Mesenchymal stem cell (in vitro differentiated cells and primary cell): ENCODE measurements at regions not wholly inside any gene's neighbourhood (a gene's known extent, or its start where the extent isn't known, plus 50 kb on each side); places are given as distances from the start of the nearest gene placed in this dataset.

Source experiments
- DNase-seq: peaks from one replicate; pipeline ENCODE4 v3.0.0-alpha.2; 2013
- H2AFZ ChIP-seq: one replicate; pipeline ENCODE4 v1.6.1; 2013; ENCODE audit warnings: low read depth, mild to moderate bottlenecking, control low read depth, inconsistent platforms, low read length, moderate library complexity
- H2AK5ac ChIP-seq: 2 replicates; pipeline ENCODE4 v1.6.1; 2013; ENCODE audit warnings: low read length, moderate library complexity, mild to moderate bottlenecking, inconsistent platforms; ENCODE audit not compliant: severe bottlenecking
- H2BK120ac ChIP-seq: one replicate; pipeline ENCODE4 v1.6.1; 2013; ENCODE audit warnings: low read depth, mild to moderate bottlenecking, inconsistent platforms, low read length, moderate library complexity
- H2BK12ac ChIP-seq, 2 experiments: one replicate each; pipeline ENCODE4 v1.6.1; 2013; ENCODE audit warnings: inconsistent platforms in 2 of 2, low read length in 2 of 2, mild to moderate bottlenecking in 2 of 2, moderate library complexity in 2 of 2, control low read depth in 1 of 2
- H2BK15ac ChIP-seq: one replicate; pipeline ENCODE4 v1.6.1; 2013; ENCODE audit warnings: mild to moderate bottlenecking, low read depth, inconsistent platforms; ENCODE audit not compliant: poor library complexity, severe bottlenecking
- H2BK5ac ChIP-seq: 2 replicates; pipeline ENCODE4 v1.6.1; 2013; ENCODE audit warnings: low read depth, mild to moderate bottlenecking, low read length, control low read depth, inconsistent platforms; ENCODE audit not compliant: poor library complexity, severe bottlenecking
- H3K14ac ChIP-seq, 2 experiments: one replicate each; pipeline ENCODE4 v1.6.1; 2013; ENCODE audit warnings: inconsistent platforms in 2 of 2, low read length in 2 of 2, control low read depth in 1 of 2, mild to moderate bottlenecking in 1 of 2, moderate library complexity in 1 of 2
- H3K18ac ChIP-seq, 2 experiments: one replicate each; pipeline ENCODE4 v1.6.1; 2013; ENCODE audit warnings: inconsistent platforms in 2 of 2, low read length in 2 of 2, control low read depth in 1 of 2, low read depth in 1 of 2, mild to moderate bottlenecking in 1 of 2
- H3K23ac ChIP-seq, 2 experiments: one replicate each; pipeline ENCODE4 v1.6.1; 2013; ENCODE audit warnings: inconsistent platforms in 2 of 2, low read length in 2 of 2, mild to moderate bottlenecking in 2 of 2, moderate library complexity in 2 of 2, control low read depth in 1 of 2
- H3K27ac ChIP-seq: 2 replicates; pipeline ENCODE4 v1.5.1; 2013; ENCODE audit warnings: mild to moderate bottlenecking, moderate library complexity, low read length, control low read depth, inconsistent platforms; ENCODE audit not compliant: poor library complexity, severe bottlenecking
- H3K27me3 ChIP-seq, 2 experiments: 2 replicates each; pipeline versions ENCODE4 v1.6.1 to v1.7.0; 2013; ENCODE audit warnings: low read length in 2 of 2, mild to moderate bottlenecking in 2 of 2, moderate library complexity in 2 of 2, control low read depth in 1 of 2, inconsistent platforms in 1 of 2; ENCODE audit not compliant: control insufficient read depth in 1 of 2, insufficient read depth in 1 of 2
- H3K36me3 ChIP-seq, 2 experiments: 2 replicates each; pipeline versions ENCODE4 v1.6.1 to v1.7.0; 2013; ENCODE audit warnings: low read length in 2 of 2, control low read depth in 1 of 2, inconsistent platforms in 1 of 2, low read depth in 1 of 2, mild to moderate bottlenecking in 1 of 2; ENCODE audit not compliant: insufficient read depth in 2 of 2, control insufficient read depth in 1 of 2
- H3K4ac ChIP-seq, 2 experiments: one replicate each; pipeline ENCODE4 v1.6.1; 2013; ENCODE audit warnings: inconsistent platforms in 2 of 2, low read length in 2 of 2, mild to moderate bottlenecking in 2 of 2, moderate library complexity in 2 of 2, control low read depth in 1 of 2, low read depth in 1 of 2
- H3K4me1 ChIP-seq: 2 replicates; pipeline ENCODE4 v1.6.1; 2013; ENCODE audit warnings: low read depth, low read length, control low read depth; ENCODE audit not compliant: control insufficient read depth, insufficient read depth
- H3K4me2 ChIP-seq: 2 replicates; pipeline ENCODE4 v1.6.1; 2013; ENCODE audit warnings: low read length, mild to moderate bottlenecking, inconsistent platforms; ENCODE audit not compliant: poor library complexity, severe bottlenecking
- H3K4me3 ChIP-seq, 2 experiments: 2 replicates each; pipeline versions ENCODE4 v1.5.1 to v1.7.0; 2013; ENCODE audit warnings: low read length in 2 of 2, mild to moderate bottlenecking in 2 of 2, control low read depth in 1 of 2, low read depth in 1 of 2; ENCODE audit not compliant: insufficient read depth in 1 of 2
- H3K79me1 ChIP-seq: replicated peaks from 2 replicates; pipeline ENCODE4 v1.6.1; 2013; ENCODE audit warnings: mild to moderate bottlenecking, control low read depth, low read length, inconsistent platforms; ENCODE audit not compliant: poor library complexity, severe bottlenecking
- H3K9ac ChIP-seq: 2 replicates; pipeline ENCODE4 v1.7.0; 2013; ENCODE audit warnings: mild to moderate bottlenecking, low read length, moderate library complexity
- H3K9me3 ChIP-seq: 2 replicates; pipeline ENCODE4 v1.7.0; 2013; ENCODE audit warnings: mild to moderate bottlenecking, low read length; ENCODE audit not compliant: control insufficient read depth
- H4K8ac ChIP-seq: one replicate; pipeline ENCODE4 v1.6.1; 2013; ENCODE audit warnings: inconsistent platforms, mild to moderate bottlenecking, low read length, moderate library complexity
- H4K91ac ChIP-seq: one replicate; pipeline ENCODE4 v1.6.1; 2013; ENCODE audit warnings: mild to moderate bottlenecking, low read length, inconsistent platforms
- whole genome bisulfite sequencing: methylation state at CpG from one replicate; pipeline ENCODE4 v1.1.7; 2013; ENCODE audit warnings: mixed read lengths; 5-methylcytosine and 5-hydroxymethylcytosine counted together

GRCh38 chr14:104514156-104514848, 65.3 kb upstream of the C14orf180 start:
- Histone ChIP-seq H3K27me3 (no peaks in the 10 kb centered on the region), H2BK12ac (no peak overlapping the region), H2AFZ (peak overlapping the region; percentile 23), H3K14ac (no peak overlapping the region), H4K91ac (no peak overlapping the region), H3K4me3 (no peak overlapping the region), H3K36me3 (no peaks in the 10 kb centered on the region), H3K4ac (no peak overlapping the region), H3K9ac (no peak overlapping the region), H3K4me1 (no peaks in the 10 kb centered on the region), H3K23ac (no peak overlapping the region), H3K18ac (no peak overlapping the region), H3K27ac (no peak overlapping the region), H4K8ac (no peak overlapping the region), H2BK15ac (no peak overlapping the region), H2BK5ac (no peak overlapping the region), H3K9me3 (peaks cover 2% of the 10 kb centered on the region), H3K4me2 (no peak overlapping the region), H2AK5ac (no peak overlapping the region), H2BK120ac (no peak overlapping the region), H3K79me1 (no peaks in the 10 kb centered on the region)
- WGBS: 84% methylated on average over 16 of the region's 16 CpGs
- DNase-seq: no peak

DNA sequence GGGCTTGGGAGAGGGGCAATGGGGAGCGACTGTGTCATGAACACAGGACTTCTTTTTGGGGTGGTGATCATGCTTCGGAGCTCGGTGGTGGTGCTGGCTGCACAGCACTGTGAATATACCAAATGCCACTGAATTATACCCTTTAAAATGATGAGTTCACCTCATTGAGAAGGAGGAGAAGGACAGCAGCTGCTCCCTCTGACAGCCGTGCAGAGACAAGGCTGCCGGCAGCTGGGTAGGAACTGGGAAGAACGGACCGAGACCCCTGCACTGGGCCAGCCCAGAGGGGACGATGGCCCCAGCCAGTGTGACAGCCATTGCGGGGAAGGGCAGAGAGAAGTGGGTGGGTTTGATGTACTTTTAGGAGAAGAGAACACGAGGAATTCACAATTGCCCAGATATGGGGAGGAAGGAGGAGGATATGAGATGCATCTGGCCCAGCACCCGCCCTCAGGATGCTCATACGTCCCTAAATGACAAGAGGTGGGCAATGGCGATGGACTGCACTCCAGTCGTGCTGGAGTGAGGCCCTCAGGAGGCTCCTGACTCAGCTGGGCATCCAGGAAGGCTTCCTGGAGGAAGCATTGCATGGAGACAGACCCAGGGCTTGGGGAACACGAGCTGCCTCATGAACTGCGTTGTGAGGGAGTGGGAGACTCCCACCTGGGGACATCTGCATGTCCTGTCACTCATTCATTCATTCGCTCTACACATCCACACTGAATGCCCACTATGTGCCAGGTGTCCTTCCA, 64.3 kb upstream of the C14orf180 start:
- H2BK5ac ChIP-seq: no peak overlapping the region
- no peaks in the 10 kb centered on the region for H3K27me3 ChIP-seq
- H4K8ac ChIP-seq: no peak overlapping the region
- H2BK15ac ChIP-seq: no peak overlapping the region
- H2BK12ac ChIP-seq: no peak overlapping the region
- no peak overlapping the region for H3K9ac ChIP-seq
- H3K4ac ChIP-seq: no peak overlapping the region
- H2BK120ac ChIP-seq: no peak overlapping the region
- no peak overlapping the region for H2AFZ ChIP-seq
- H3K36me3 ChIP-seq: no peaks in the 10 kb centered on the region
- H3K27ac ChIP-seq: no peak overlapping the region
- no peak overlapping the region for H3K4me2 ChIP-seq
- H2AK5ac ChIP-seq: no peak overlapping the region
- no peak overlapping the region for H3K4me3 ChIP-seq
- no peak overlapping the region for H3K14ac ChIP-seq
- DNase-seq: no peak
- H3K79me1 ChIP-seq: no peaks in the 10 kb centered on the region
- H3K9me3 ChIP-seq: peaks cover 2% of the 10 kb centered on the region
- H3K4me1 ChIP-seq: no peaks in the 10 kb centered on the region
- 81% methylated on average over 15 of the region's 17 CpGs for WGBS
- no peak overlapping the region for H3K23ac ChIP-seq
- H4K91ac ChIP-seq: no peak overlapping the region
- H3K18ac ChIP-seq: no peak overlapping the region

DNA sequence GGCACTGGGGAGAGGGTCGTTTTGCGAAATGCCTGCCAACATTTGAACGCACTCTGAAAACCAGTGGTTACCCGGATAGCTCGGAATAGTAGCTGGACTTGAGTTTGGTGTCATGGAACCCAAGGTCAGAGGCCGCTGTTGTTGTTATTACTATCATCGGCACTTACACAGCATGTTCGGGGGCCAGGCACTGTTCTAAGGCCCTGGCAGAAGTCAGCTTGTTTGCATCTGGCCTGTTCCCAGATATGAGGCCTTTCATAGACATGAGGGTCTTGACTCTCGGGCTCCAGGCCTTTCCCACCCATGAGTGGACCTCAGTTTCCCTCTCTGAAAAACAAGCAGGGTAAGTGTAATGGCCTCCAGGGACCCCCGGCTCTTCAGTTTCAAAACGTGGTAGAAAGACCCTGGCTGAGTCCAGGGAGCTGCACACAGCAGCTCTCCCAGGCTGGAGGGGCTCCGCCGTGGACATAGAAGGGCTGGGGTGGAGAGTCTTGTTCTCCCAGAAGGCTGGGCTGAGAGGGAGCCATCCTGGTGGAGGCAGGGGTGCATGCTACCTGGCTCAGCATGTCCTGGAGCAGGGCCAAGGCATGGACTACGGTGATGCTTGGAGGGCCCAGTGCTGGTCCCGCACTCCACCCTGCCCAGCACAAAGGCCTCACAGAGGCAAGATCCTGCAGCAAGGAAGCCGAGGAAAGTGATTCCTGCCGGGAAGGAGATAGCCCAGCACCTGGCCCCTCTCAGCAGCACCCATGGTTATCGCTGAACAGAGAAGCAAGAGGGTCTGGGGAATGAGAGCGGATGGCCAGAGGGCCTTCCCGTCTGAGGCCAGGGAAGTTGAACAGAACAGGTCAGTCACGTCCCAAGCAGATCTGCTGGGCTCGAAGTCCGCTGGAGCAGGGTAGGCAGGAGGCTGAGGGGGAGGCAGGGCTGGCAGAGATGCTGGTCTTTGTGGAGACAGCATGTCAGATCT, 63.5 kb upstream of the C14orf180 start:
- H3K9ac ChIP-seq: no peak overlapping the region
- H3K4me3 ChIP-seq: no peak overlapping the region
- H3K9me3 ChIP-seq: peaks cover 2% of the 10 kb centered on the region
- 80% methylated on average over 23 of the region's 23 CpGs for WGBS
- H3K27ac ChIP-seq: no peak overlapping the region
- H2BK5ac ChIP-seq: no peak overlapping the region
- no peak overlapping the region for H3K23ac ChIP-seq
- no peaks in the 10 kb centered on the region for H3K79me1 ChIP-seq
- H2BK15ac ChIP-seq: no peak overlapping the region
- H2AK5ac ChIP-seq: no peak overlapping the region
- no peak overlapping the region for H3K4me2 ChIP-seq
- H3K27me3 ChIP-seq: no peaks in the 10 kb centered on the region
- H3K36me3 ChIP-seq: no peaks in the 10 kb centered on the region
- no peak overlapping the region for H2BK12ac ChIP-seq
- H2AFZ ChIP-seq: no peak overlapping the region
- no peak overlapping the region for H3K18ac ChIP-seq
- H3K14ac ChIP-seq: no peak overlapping the region
- no peak overlapping the region for H4K8ac ChIP-seq
- no peak overlapping the region for H4K91ac ChIP-seq
- H3K4ac ChIP-seq: no peak overlapping the region
- H3K4me1 ChIP-seq: no peaks in the 10 kb centered on the region
- no peak for DNase-seq
- H2BK120ac ChIP-seq: no peak overlapping the region

DNA sequence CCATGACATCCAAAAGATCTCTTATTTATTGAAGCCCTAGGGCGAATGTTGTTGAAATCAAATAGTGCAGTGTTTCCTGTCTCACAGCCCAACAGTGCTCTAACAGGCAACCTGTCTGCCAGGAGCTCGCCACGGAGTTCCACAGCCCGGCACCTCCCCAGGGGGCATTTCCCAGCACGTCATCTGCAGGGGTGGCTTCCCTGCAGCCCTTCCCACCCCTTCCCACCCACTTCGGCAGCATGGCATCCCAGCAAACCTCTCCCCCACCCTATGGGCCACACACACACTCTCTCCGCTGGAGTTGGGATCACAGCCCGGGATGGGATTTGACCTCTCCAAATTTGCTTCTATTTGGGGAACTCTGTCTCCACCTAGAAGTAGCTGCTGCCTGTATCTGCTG, 62.7 kb upstream of the C14orf180 start:
- H2BK120ac ChIP-seq: no peak overlapping the region
- H3K4me3 ChIP-seq: no peak overlapping the region
- peaks cover 2% of the 10 kb centered on the region for H3K9me3 ChIP-seq
- H2AK5ac ChIP-seq: no peak overlapping the region
- no peak overlapping the region for H2AFZ ChIP-seq
- H3K4me1 ChIP-seq: no peaks in the 10 kb centered on the region
- no peaks in the 10 kb centered on the region for H3K79me1 ChIP-seq
- no peak overlapping the region for H3K23ac ChIP-seq
- H4K91ac ChIP-seq: no peak overlapping the region
- H3K36me3 ChIP-seq: no peaks in the 10 kb centered on the region
- no peaks in the 10 kb centered on the region for H3K27me3 ChIP-seq
- no peak overlapping the region for H2BK12ac ChIP-seq
- H4K8ac ChIP-seq: no peak overlapping the region
- H3K18ac ChIP-seq: no peak overlapping the region
- no peak overlapping the region for H2BK5ac ChIP-seq
- 78% methylated on average over 8 of the region's 8 CpGs for WGBS
- H3K14ac ChIP-seq: no peak overlapping the region
- no peak overlapping the region for H3K9ac ChIP-seq
- no peak overlapping the region for H3K4me2 ChIP-seq
- no peak overlapping the region for H3K4ac ChIP-seq
- no peak for DNase-seq
- H3K27ac ChIP-seq: no peak overlapping the region
- no peak overlapping the region for H2BK15ac ChIP-seq
